ENCODE measurements at regions not wholly inside any gene's neighbourhood (a gene's known extent, or its start where the extent isn't known, plus 50 kb on each side); places are given as distances from the start of the nearest gene placed in this dataset.

GRCh38 chr11:106241601-106242257 is 164.3 kb downstream of the AASDHPPT start:
- H4K20me1 ChIP-seq (replicated peaks; ENCODE audit: control insufficient read depth, insufficient read depth, low read length), result no peaks in the 10 kb centered on the region
- TF ChIP-seq BCL6 (CRISPR knock-in tag; IDR thresholded peaks at IDR 0.05) (no peak), ZNF12 (CRISPR knock-in tag; IDR thresholded peaks at IDR 0.05) (no peak), NCOA6 (IDR thresholded peaks at IDR 0.05) (no peak), ERF (CRISPR knock-in tag; IDR thresholded peaks at IDR 0.05) (no peak), NR2C1 (IDR thresholded peaks at IDR 0.05) (no peak), NR2C1 (tag; IDR thresholded peaks at IDR 0.05) (no peak), ZHX1 (conservative IDR thresholded peaks at IDR 0.05; ENCODE audit: low read length) (no peak), ESRRA (IDR thresholded peaks at IDR 0.05; ENCODE audit: borderline replicate concordance, low read depth) (no peak)
- TF ChIP-seq, protein P1, sequence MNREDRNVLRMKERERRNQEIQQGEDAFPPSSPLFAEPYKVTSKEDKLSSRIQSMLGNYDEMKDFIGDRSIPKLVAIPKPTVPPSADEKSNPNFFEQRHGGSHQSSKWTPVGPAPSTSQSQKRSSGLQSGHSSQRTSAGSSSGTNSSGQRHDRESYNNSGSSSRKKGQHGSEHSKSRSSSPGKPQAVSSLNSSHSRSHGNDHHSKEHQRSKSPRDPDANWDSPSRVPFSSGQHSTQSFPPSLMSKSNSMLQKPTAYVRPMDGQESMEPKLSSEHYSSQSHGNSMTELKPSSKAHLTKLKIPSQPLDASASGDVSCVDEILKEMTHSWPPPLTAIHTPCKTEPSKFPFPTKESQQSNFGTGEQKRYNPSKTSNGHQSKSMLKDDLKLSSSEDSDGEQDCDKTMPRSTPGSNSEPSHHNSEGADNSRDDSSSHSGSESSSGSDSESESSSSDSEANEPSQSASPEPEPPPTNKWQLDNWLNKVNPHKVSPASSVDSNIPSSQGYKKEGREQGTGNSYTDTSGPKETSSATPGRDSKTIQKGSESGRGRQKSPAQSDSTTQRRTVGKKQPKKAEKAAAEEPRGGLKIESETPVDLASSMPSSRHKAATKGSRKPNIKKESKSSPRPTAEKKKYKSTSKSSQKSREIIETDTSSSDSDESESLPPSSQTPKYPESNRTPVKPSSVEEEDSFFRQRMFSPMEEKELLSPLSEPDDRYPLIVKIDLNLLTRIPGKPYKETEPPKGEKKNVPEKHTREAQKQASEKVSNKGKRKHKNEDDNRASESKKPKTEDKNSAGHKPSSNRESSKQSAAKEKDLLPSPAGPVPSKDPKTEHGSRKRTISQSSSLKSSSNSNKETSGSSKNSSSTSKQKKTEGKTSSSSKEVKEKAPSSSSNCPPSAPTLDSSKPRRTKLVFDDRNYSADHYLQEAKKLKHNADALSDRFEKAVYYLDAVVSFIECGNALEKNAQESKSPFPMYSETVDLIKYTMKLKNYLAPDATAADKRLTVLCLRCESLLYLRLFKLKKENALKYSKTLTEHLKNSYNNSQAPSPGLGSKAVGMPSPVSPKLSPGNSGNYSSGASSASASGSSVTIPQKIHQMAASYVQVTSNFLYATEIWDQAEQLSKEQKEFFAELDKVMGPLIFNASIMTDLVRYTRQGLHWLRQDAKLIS (CRISPR knock-in tag; IDR thresholded peaks at IDR 0.05), result no peak
- TF ChIP-seq, protein P2, sequence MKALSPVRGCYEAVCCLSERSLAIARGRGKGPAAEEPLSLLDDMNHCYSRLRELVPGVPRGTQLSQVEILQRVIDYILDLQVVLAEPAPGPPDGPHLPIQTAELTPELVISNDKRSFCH (CRISPR knock-in tag; IDR thresholded peaks at IDR 0.05), result no peak
- TF ChIP-seq, protein P2 (tag; IDR thresholded peaks at IDR 0.05), result no peak
- TF ChIP-seq, protein P3, sequence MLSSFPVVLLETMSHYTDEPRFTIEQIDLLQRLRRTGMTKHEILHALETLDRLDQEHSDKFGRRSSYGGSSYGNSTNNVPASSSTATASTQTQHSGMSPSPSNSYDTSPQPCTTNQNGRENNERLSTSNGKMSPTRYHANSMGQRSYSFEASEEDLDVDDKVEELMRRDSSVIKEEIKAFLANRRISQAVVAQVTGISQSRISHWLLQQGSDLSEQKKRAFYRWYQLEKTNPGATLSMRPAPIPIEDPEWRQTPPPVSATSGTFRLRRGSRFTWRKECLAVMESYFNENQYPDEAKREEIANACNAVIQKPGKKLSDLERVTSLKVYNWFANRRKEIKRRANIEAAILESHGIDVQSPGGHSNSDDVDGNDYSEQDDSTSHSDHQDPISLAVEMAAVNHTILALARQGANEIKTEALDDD (IDR thresholded peaks at IDR 0.05), result no peak
- H3K36me3 ChIP-seq (ENCODE audit: control insufficient read depth, insufficient read depth, low read length), result no peaks in the 10 kb centered on the region
- 2% methylated on average over 6 of the region's 6 CpGs for WGBS (ENCODE audit: insufficient coverage, low coverage, missing lambda C conversion rate)
- H3K9me1 ChIP-seq (ENCODE audit: control insufficient read depth, insufficient read depth, low read length), result no peaks in the 10 kb centered on the region
- no peak overlapping the region for H3K4me3 ChIP-seq
- H2AFZ ChIP-seq (ENCODE audit: low read depth, low read length), result no peak overlapping the region
- no peak overlapping the region for H3K27ac ChIP-seq (ENCODE audit: extremely low read depth, low read depth, low read length)
- no peaks in the 10 kb centered on the region for H3K79me2 ChIP-seq (ENCODE audit: control insufficient read depth, insufficient read depth, low read length)
- in situ Hi-C loops (cut with MboI) (no loop called here), intact Hi-C loops (cut with micrococcal nuclease) (no loop called here)
- ChIA-PET POLR2A (no interaction called here), CTCF (ENCODE audit: low intra/inter-chr PET ratio) (no interaction called here)
- H3K9me3 ChIP-seq (replicated peaks; ENCODE audit: control insufficient read depth, insufficient read depth, low read depth, low read length), result no peaks in the 10 kb centered on the region
- no peaks in the 10 kb centered on the region for H3K4me1 ChIP-seq (replicated peaks in 1 of 2; ENCODE audit: control insufficient read depth in 2 of 2, insufficient read depth in 2 of 2, low read length in 2 of 2)
- DNase-seq (ENCODE audit: extremely low read depth in 1 of 4, low spot score in 3 of 4) (no peak), ATAC-seq (no peak), FAIRE-seq (no peak)
- H3K9ac ChIP-seq (ENCODE audit: insufficient read depth in 1 of 2, low read depth in 2 of 2, low read length in 2 of 2), result no peak overlapping the region
- H3K27me3 ChIP-seq (ENCODE audit: control insufficient read depth in 2 of 2, insufficient read depth in 2 of 2, low read length in 2 of 2), result no peaks in the 10 kb centered on the region
- no TSS peak for BruUV-seq (replicated peaks)
- no peak overlapping the region for H3K4me2 ChIP-seq (ENCODE audit: insufficient read depth, low read length)

Data from K562 (cell line).